Colonic mucosa (tissue), 4 donors: ENCODE measurements at regions not wholly inside any gene's neighbourhood (a gene's known extent, or its start where the extent isn't known, plus 50 kb on each side); places are given as distances from the start of the nearest gene placed in this dataset.

Experiments used
- DNase-seq: peaks from one replicate; pipeline ENCODE4 v3.0.0-alpha.2; 2020
- H3K27ac ChIP-seq: fragments of 200-600 bp; one replicate; pipeline ENCODE4 v1.8.0; 2021
- H3K27me3 ChIP-seq: fragments of 200-600 bp; one replicate; pipeline ENCODE4 v1.8.0; 2021
- H3K36me3 ChIP-seq: fragments of 200-600 bp; one replicate; pipeline ENCODE4 v1.8.0; 2021
- H3K4me1 ChIP-seq: fragments of 200-600 bp; one replicate; pipeline ENCODE4 v1.8.0; 2021; ENCODE audit warnings: mild to moderate bottlenecking
- H3K4me3 ChIP-seq: fragments of 200-600 bp; one replicate; pipeline ENCODE4 v1.8.0; 2021
- H3K9ac ChIP-seq, 2 donors: one replicate each; pipeline ENCODE4 v1.7.0; 2013; ENCODE audit warnings: control low read depth in 2 of 2, low read depth in 2 of 2, low read length in 2 of 2
- H3K9me3 ChIP-seq: fragments of 200-600 bp; one replicate; pipeline ENCODE4 v1.8.0; 2021
- intact Hi-C: fragments of 100-400 bp; cut with DNase I; formaldehyde crosslinking; loops from one replicate; pipeline ENCODE4 v1.14.1; 2022
- TF ChIP-seq, protein P1 (sequence below): fragments of 200-600 bp; IDR thresholded peaks from one replicate; pipeline ENCODE4 v1.8.0; 2022; ENCODE audit warnings: antibody characterized with exemption, mild to moderate bottlenecking
- donor health status: healthy.
- donor health status: DM: no; HTN: no; CAD: no.
- donor health status: DM: no; HTN: no; CAD: no.

GRCh38 chr16:73506568-73507056, 458.7 kb upstream of the ZFHX3 start:
- Histone ChIP-seq H3K27ac (no peak overlapping the region), H3K27me3 (no peaks in the 10 kb centered on the region), H3K4me1 (no peaks in the 10 kb centered on the region), H3K4me3 (no peak overlapping the region), H3K9ac (no peak overlapping the region), H3K9me3 (no peaks in the 10 kb centered on the region), H3K36me3 (no peaks in the 10 kb centered on the region)
- intact Hi-C loops, result no loop called here
- TF ChIP-seq, protein P1, sequence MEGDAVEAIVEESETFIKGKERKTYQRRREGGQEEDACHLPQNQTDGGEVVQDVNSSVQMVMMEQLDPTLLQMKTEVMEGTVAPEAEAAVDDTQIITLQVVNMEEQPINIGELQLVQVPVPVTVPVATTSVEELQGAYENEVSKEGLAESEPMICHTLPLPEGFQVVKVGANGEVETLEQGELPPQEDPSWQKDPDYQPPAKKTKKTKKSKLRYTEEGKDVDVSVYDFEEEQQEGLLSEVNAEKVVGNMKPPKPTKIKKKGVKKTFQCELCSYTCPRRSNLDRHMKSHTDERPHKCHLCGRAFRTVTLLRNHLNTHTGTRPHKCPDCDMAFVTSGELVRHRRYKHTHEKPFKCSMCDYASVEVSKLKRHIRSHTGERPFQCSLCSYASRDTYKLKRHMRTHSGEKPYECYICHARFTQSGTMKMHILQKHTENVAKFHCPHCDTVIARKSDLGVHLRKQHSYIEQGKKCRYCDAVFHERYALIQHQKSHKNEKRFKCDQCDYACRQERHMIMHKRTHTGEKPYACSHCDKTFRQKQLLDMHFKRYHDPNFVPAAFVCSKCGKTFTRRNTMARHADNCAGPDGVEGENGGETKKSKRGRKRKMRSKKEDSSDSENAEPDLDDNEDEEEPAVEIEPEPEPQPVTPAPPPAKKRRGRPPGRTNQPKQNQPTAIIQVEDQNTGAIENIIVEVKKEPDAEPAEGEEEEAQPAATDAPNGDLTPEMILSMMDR, result no peak
- no peak for DNase-seq

DNA sequence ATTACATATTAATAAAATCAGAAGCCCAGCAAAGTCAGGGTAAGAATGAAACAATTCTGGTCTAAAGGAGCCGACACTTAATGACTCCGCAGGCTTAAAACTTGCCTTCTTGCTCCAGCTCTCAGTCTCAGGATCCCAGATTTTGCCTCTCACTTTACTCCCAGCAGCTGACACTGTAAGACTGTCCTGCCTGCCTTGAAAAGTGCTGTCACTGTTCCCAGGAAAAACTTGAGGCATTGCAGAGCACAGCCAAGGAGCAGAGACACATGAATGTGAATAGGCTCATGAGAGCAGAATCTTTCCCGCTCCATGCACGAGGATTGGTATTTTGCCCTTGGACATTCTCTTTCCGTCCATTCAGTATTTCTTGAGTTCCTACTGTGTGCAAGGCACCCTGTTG, 457.6 kb upstream of the ZFHX3 start:
- intact Hi-C loops, result no loop called here
- H3K4me1 ChIP-seq, result no peaks in the 10 kb centered on the region
- no peak overlapping the region for H3K27ac ChIP-seq
- H3K4me3 ChIP-seq, result no peak overlapping the region
- DNase-seq, result no peak
- H3K9ac ChIP-seq, result no peak overlapping the region
- no peaks in the 10 kb centered on the region for H3K9me3 ChIP-seq
- H3K27me3 ChIP-seq, result no peaks in the 10 kb centered on the region
- TF ChIP-seq, protein P1, result no peak
- no peaks in the 10 kb centered on the region for H3K36me3 ChIP-seq

DNA sequence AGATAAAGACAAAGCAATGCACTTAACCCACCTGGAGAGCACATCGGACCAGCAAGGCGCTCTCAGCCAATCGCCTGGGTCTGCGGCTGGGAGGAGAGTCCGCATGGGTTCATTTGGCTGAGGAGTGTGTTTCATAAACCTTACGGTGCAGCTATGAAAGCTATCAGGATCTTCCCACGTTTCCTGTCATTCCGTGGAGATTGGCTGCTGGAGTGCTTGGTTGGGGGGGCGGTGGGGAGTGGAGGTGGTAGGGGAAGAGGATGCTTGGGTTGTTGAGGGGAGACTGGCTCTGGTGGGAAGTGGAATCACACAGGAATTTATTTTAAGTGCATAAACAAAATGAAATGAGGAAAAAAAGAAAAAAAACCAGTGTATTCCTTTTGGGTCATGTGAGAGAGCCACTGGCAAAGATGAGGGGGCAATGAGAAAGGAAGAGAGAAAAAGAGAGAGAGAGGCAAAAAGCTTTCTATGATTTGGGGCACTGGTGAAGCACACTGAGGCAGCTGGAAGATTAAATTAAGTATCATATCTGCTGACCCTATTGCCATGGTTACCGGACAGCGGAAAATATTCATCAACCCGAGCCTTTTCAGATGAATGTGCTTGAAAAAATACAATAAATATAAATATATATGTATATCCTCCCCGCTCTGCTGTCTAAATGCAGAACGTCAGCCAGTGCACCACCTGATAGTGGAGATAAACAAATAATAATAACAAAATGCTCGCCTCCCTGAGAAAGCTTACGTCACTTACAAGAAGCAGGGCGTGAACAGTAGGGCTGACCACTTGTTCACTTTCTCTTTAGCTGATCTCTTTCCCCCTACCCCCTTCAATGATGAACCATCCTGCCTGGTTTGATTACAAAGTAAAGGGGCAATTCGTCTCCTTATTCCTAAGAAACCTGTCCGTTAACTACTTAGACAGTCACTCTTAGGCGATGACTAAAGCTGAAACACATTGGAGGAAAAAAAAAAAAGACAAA, 457.0 kb upstream of the ZFHX3 start:
- Histone ChIP-seq H3K4me3 (no peak overlapping the region), H3K27ac (no peak overlapping the region), H3K36me3 (no peaks in the 10 kb centered on the region), H3K27me3 (no peaks in the 10 kb centered on the region), H3K9me3 (no peaks in the 10 kb centered on the region), H3K4me1 (no peaks in the 10 kb centered on the region), H3K9ac (no peak overlapping the region)
- no peak for DNase-seq
- TF ChIP-seq, protein P1, result no peak
- intact Hi-C loops, result no loop called here

DNA sequence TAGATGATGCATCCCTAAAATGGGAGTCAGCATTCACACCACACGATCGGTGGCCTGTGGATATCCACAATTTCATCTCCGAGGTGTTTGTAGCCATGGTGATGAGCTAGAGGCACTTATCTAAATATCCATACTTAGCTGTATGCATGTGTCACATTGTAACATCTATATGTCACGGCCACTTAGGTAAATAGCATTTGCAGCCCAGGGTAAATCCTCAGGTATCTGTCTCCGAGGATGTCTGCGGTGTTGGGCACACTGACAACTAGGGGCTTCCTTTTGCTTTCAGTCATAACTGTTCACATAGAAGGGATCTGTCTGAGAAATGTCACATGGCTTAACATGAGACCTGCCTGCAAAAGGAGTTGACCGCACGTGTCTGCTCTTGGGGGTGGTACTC, 455.2 kb upstream of the ZFHX3 start:
- Histone ChIP-seq H3K9ac (no peak overlapping the region), H3K27me3 (no peaks in the 10 kb centered on the region), H3K9me3 (no peaks in the 10 kb centered on the region), H3K4me1 (no peaks in the 10 kb centered on the region), H3K4me3 (no peak overlapping the region), H3K36me3 (no peaks in the 10 kb centered on the region), H3K27ac (no peak overlapping the region)
- intact Hi-C loops, result no loop called here
- DNase-seq, result no peak
- TF ChIP-seq, protein P1, result no peak

DNA sequence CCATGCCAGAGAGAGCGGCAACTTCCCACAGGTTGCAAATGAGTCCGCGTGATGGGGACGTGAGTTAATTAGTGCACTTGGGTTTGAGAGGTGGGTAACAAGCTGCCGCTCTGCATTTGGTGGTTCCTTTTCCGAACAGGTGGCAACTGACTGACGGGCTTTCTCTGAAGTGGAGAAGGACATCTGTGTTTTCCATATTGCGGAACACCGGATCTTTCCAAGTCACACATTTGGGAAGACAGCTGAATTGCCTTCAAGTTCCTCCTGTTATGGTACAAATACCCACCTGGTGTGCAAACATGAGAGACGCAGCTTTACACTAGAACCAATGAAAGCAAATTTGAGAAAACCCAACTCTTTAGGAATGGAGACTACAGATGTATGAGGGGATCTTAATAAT, 451.3 kb upstream of the ZFHX3 start:
- Histone ChIP-seq H3K9ac (no peak overlapping the region), H3K36me3 (no peaks in the 10 kb centered on the region), H3K27ac (no peak overlapping the region), H3K27me3 (no peaks in the 10 kb centered on the region), H3K4me3 (no peak overlapping the region), H3K9me3 (no peaks in the 10 kb centered on the region), H3K4me1 (no peaks in the 10 kb centered on the region)
- DNase-seq, result no peak
- TF ChIP-seq, protein P1, result no peak
- intact Hi-C loops, result no loop called here
